ENCODE measurements at regions not wholly inside any gene's neighbourhood (a gene's known extent, or its start where the extent isn't known, plus 50 kb on each side); places are given as distances from the start of the nearest gene placed in this dataset.

DNA sequence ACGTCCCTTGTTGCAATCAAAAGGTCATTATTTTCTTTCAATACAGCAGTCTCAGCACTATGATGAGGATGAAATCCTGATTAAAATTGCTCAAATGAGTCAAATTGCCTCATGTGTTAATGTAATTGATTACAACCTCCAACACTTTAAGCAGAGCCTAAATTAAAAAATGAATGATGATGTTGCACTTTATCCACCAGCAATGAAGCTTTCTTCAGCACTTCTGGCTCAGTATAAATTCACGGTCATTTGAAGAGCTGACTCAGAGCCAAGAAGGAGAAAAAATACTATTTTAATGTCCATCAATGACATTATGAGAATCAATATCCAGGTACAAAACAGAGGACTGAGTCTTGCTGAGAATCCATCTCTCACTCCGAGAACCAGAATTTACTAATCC, 792.6 kb upstream of the ATXN8OS start:
- ATAC-seq (ENCODE audit: low FRiP score in 2 of 2) (no peak), DNase-seq (no peak)
- H3K36me3 ChIP-seq = no peaks in the 10 kb centered on the region
- no peak for TF ChIP-seq POLR2A (IDR thresholded peaks at IDR 0.05)
- no peak for TF ChIP-seq EP300 (IDR thresholded peaks at IDR 0.05)
- TF ChIP-seq POLR2AphosphoS5 (IDR thresholded peaks at IDR 0.05) = no peak
- TF ChIP-seq, protein P1, sequence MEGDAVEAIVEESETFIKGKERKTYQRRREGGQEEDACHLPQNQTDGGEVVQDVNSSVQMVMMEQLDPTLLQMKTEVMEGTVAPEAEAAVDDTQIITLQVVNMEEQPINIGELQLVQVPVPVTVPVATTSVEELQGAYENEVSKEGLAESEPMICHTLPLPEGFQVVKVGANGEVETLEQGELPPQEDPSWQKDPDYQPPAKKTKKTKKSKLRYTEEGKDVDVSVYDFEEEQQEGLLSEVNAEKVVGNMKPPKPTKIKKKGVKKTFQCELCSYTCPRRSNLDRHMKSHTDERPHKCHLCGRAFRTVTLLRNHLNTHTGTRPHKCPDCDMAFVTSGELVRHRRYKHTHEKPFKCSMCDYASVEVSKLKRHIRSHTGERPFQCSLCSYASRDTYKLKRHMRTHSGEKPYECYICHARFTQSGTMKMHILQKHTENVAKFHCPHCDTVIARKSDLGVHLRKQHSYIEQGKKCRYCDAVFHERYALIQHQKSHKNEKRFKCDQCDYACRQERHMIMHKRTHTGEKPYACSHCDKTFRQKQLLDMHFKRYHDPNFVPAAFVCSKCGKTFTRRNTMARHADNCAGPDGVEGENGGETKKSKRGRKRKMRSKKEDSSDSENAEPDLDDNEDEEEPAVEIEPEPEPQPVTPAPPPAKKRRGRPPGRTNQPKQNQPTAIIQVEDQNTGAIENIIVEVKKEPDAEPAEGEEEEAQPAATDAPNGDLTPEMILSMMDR (IDR thresholded peaks at IDR 0.05) = no peak
- no peak overlapping the region for H3K4me3 ChIP-seq
- no peaks in the 10 kb centered on the region for H3K4me1 ChIP-seq
- H3K27ac ChIP-seq = no peak overlapping the region
- no peaks in the 10 kb centered on the region for H3K9me3 ChIP-seq
- 80 to 86% methylated on average over 3 of the region's 3 CpGs for WGBS, 2 donors
- no peaks in the 10 kb centered on the region for H3K27me3 ChIP-seq

- Histone ChIP-seq H3K9me3 (no peaks in the 10 kb centered on the region), H3K4me3 (no peak overlapping the region), H3K27me3 (no peaks in the 10 kb centered on the region), H3K36me3 (no peaks in the 10 kb centered on the region), H3K27ac (no peak overlapping the region), H3K4me1 (no peaks in the 10 kb centered on the region)
- TF ChIP-seq, protein P1 (IDR thresholded peaks at IDR 0.05) = no peak
- no peak for TF ChIP-seq EP300 (IDR thresholded peaks at IDR 0.05)
- ATAC-seq (ENCODE audit: low FRiP score in 2 of 2) (no peak), DNase-seq (no peak)
- 47 to 71% methylated on average over 1 of the region's 1 CpG for WGBS, 2 donors
Observed at GRCh38 chr13:69306766-69307165, 800.9 kb upstream of the ATXN8OS start.

DNA sequence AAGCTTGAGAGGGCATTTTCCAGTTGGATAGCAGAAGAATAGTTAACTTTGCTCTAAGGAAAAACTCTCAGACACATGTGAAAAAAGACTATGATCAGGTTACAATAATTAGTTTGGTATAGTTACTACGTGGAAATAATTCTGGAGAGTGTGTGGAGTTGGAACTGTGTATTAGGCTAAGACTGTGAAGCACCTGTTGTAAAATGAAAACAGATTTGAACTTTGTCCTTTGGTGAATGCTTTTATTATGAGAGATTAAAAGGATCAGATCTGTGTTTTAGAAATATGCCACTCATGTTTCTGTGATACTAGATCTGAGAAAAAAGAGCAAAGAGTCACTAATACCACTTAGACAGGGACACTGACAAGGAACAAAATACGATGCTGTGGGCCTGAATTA, 807.5 kb upstream of the ATXN8OS start:
- 43 to 49% methylated on average over 2 of the region's 2 CpGs for whole genome bisulfite sequencing, 2 donors
- Histone ChIP-seq H3K9me3 (no peaks in the 10 kb centered on the region), H3K27me3 (no peaks in the 10 kb centered on the region), H3K4me1 (no peaks in the 10 kb centered on the region), H3K4me3 (no peak overlapping the region), H3K27ac (no peak overlapping the region), H3K36me3 (no peaks in the 10 kb centered on the region)
- no peak for TF ChIP-seq POLR2AphosphoS5 (IDR thresholded peaks at IDR 0.05)
- TF ChIP-seq EP300 (IDR thresholded peaks at IDR 0.05) = no peak
- TF ChIP-seq, protein P1 (IDR thresholded peaks at IDR 0.05) = no peak
- TF ChIP-seq POLR2A (IDR thresholded peaks at IDR 0.05) = no peak
- DNase-seq = no peak
- ATAC-seq (ENCODE audit: low FRiP score in 2 of 2) = no peak

DNA sequence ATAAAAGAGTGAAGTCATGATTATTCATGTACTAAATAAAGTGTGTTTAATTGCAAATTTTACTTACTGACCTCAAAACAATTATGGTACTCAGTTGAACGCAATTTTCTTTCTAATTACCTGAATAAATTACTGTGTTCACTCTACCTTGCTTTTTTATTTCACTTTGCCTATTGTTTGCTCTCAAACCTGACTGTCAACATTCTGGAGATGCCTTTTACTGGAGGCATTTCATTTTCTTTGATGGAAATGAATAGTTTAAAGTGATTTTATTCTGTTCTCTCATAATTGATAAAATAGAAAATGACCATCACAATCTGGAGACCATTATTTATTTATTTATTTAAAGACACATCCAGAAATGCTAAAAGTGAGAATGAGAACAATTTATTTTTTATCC, 811.5 kb upstream of the ATXN8OS start:
- WGBS, 2 donors = 53 to 60% methylated on average over 1 of the region's 1 CpG
- TF ChIP-seq POLR2A (IDR thresholded peaks at IDR 0.05) (no peak), POLR2AphosphoS5 (IDR thresholded peaks at IDR 0.05) (no peak), EP300 (IDR thresholded peaks at IDR 0.05) (no peak)
- TF ChIP-seq, protein P1 (IDR thresholded peaks at IDR 0.05) = no peak
- Histone ChIP-seq H3K27me3 (no peaks in the 10 kb centered on the region), H3K27ac (no peak overlapping the region), H3K4me3 (no peak overlapping the region), H3K36me3 (no peaks in the 10 kb centered on the region), H3K4me1 (no peaks in the 10 kb centered on the region), H3K9me3 (no peaks in the 10 kb centered on the region)
- no peak for DNase-seq
- no peak for ATAC-seq (ENCODE audit: low FRiP score in 2 of 2)

GRCh38 chr13:69292789-69293425, 814.7 kb upstream of the ATXN8OS start:
- Histone ChIP-seq H3K27me3 (no peaks in the 10 kb centered on the region), H3K27ac (no peak overlapping the region), H3K4me1 (no peaks in the 10 kb centered on the region), H3K9me3 (no peaks in the 10 kb centered on the region), H3K36me3 (no peaks in the 10 kb centered on the region), H3K4me3 (no peak overlapping the region)
- TF ChIP-seq EP300 (IDR thresholded peaks at IDR 0.05) (no peak), POLR2A (IDR thresholded peaks at IDR 0.05) (no peak), POLR2AphosphoS5 (IDR thresholded peaks at IDR 0.05) (no peak)
- TF ChIP-seq, protein P1 (IDR thresholded peaks at IDR 0.05) = no peak
- ATAC-seq (ENCODE audit: low FRiP score in 2 of 2) = no peak
- DNase-seq = no peak
- WGBS, 2 donors = 62 to 75% methylated on average over 2 of the region's 2 CpGs

Measured in upper lobe of left lung (tissue), 6 donors.